GM18867 (cell line): ENCODE measurements at regions not wholly inside any gene's neighbourhood (a gene's known extent, or its start where the extent isn't known, plus 50 kb on each side); places are given as distances from the start of the nearest gene placed in this dataset.
"Not testable (repeated sequence)": the region's sequence is repeated elsewhere in the genome, so short reads cannot be mapped to it uniquely, and the experiment has no call there.

ENCODE experiments used
- ATAC-seq: cut with Tn5 transposase; IDR thresholded peaks from one replicate; pipeline ENCODE4 v1.9.1; 2021; ENCODE audit warnings: mild to moderate bottlenecking, moderate library complexity; ENCODE audit not compliant: unreplicated experiment

- no peak for ATAC-seq
Observed at GRCh38 chr13:56528040-56528790, 612.5 kb upstream of the PRR20A start.

GRCh38 chr13:56530096-56530495 is 610.6 kb upstream of the PRR20A start:
- ATAC-seq, result no peak

GRCh38 chr13:56547921-56548320 is 592.8 kb upstream of the PRR20A start:
- ATAC-seq, result not testable (repeated sequence)

- no peak for ATAC-seq
Observed at GRCh38 chr13:56558698-56559320, 581.9 kb upstream of the PRR20A start.

- no peak for ATAC-seq
Observed at GRCh38 chr13:56561327-56561726, 579.4 kb upstream of the PRR20A start.

- no peak for ATAC-seq
Observed at GRCh38 chr13:56563663-56564062, 577.1 kb upstream of the PRR20A start.

- no peak for ATAC-seq
Observed at GRCh38 chr13:56586976-56587375, 553.7 kb upstream of the PRR20A start.

GRCh38 chr13:56615572-56615971 is 525.1 kb upstream of the PRR20A start:
- ATAC-seq, result no peak

GRCh38 chr13:56622840-56623239 is 517.9 kb upstream of the PRR20A start:
- no peak for ATAC-seq

- not testable (repeated sequence) for ATAC-seq
Observed at GRCh38 chr13:56628886-56629285, 511.8 kb upstream of the PRR20A start.

- not testable (repeated sequence) for ATAC-seq
Observed at GRCh38 chr13:56631060-56631459, 509.7 kb upstream of the PRR20A start.

- ATAC-seq, result no peak
Observed at GRCh38 chr13:56653043-56653442, 487.7 kb upstream of the PRR20A start.

GRCh38 chr13:56659041-56659471 is 481.7 kb upstream of the PRR20A start:
- ATAC-seq, result no peak

GRCh38 chr13:56670563-56670962 is 470.2 kb upstream of the PRR20A start:
- no peak for ATAC-seq

GRCh38 chr13:56681404-56681803 is 459.3 kb upstream of the PRR20A start:
- ATAC-seq, result no peak

- no peak for ATAC-seq
Observed at GRCh38 chr13:56687131-56687530, 453.6 kb upstream of the PRR20A start.

GRCh38 chr13:56697011-56697410 is 443.7 kb upstream of the PRR20A start:
- no peak for ATAC-seq

GRCh38 chr13:56700324-56700723 is 440.4 kb upstream of the PRR20A start:
- no peak for ATAC-seq

GRCh38 chr13:56706485-56706884 is 434.2 kb upstream of the PRR20A start:
- no peak for ATAC-seq

GRCh38 chr13:56713656-56714055 is 427.1 kb upstream of the PRR20A start:
- no peak for ATAC-seq

- no peak for ATAC-seq
Observed at GRCh38 chr13:56718791-56719190, 421.9 kb upstream of the PRR20A start.

- no peak for ATAC-seq
Observed at GRCh38 chr13:56720841-56721240, 419.9 kb upstream of the PRR20A start.
